GM23338 (cell line): ENCODE measurements at regions not wholly inside any gene's neighbourhood (a gene's known extent, or its start where the extent isn't known, plus 50 kb on each side); places are given as distances from the start of the nearest gene placed in this dataset.

Experiments used
- ATAC-seq: fragments of 200-7000 bp; cut with Tn5 transposase; 3 replicates; pipeline ENCODE4 v1.9.1; 2020
- DNase-seq: peaks from one replicate; pipeline ENCODE4 v3.0.0-alpha.2; 2015; ENCODE audit warnings: low spot score
- H2AFZ ChIP-seq: fragments of 200-600 bp; sonication (generic); 2 replicates; pipeline ENCODE4 v1.8.0; 2016; ENCODE audit warnings: antibody characterized with exemption, mild to moderate bottlenecking, moderate library complexity
- H3F3A ChIP-seq: fragments of 200-600 bp; sonication (generic); replicated peaks from 2 replicates; pipeline ENCODE4 v1.8.0; 2017; ENCODE audit warnings: antibody characterized with exemption, mixed run types, low read depth
- H3K27ac ChIP-seq: fragments of 200-600 bp; sonication (generic); 2 replicates; pipeline ENCODE4 v1.6.1; 2016; ENCODE audit warnings: low read depth
- H3K27me3 ChIP-seq: fragments of 200-600 bp; sonication (generic); 2 replicates; pipeline ENCODE4 v1.8.0; 2016; ENCODE audit warnings: mild to moderate bottlenecking, mixed run types, moderate library complexity; ENCODE audit not compliant: insufficient read depth
- H3K36me3 ChIP-seq: fragments of 200-600 bp; sonication (generic); 2 replicates; pipeline ENCODE4 v1.8.0; 2016; ENCODE audit warnings: mild to moderate bottlenecking; ENCODE audit not compliant: insufficient read depth
- H3K4me1 ChIP-seq: fragments of 200-600 bp; sonication (generic); 2 replicates; pipeline ENCODE4 v1.8.0; 2016; ENCODE audit warnings: mild to moderate bottlenecking, moderate library complexity; ENCODE audit not compliant: insufficient read depth
- H3K4me2 ChIP-seq: fragments of 200-600 bp; sonication (generic); 2 replicates; pipeline ENCODE4 v1.7.1; 2017; ENCODE audit warnings: mixed run types
- H3K4me3 ChIP-seq: fragments of 200-600 bp; sonication (generic); 2 replicates; pipeline ENCODE4 v1.6.1; 2016; ENCODE audit warnings: mixed run types
- H3K79me2 ChIP-seq: fragments of 200-600 bp; sonication (generic); replicated peaks from 2 replicates; pipeline ENCODE4 v1.8.0; 2017; ENCODE audit warnings: mild to moderate bottlenecking; ENCODE audit not compliant: insufficient read depth
- H3K9me2 ChIP-seq: fragments of 200-600 bp; sonication (generic); 2 replicates; pipeline ENCODE4 v1.8.0; 2017; ENCODE audit not compliant: insufficient read depth
- H4K20me1 ChIP-seq: fragments of 200-600 bp; sonication (generic); replicated peaks from 2 replicates; pipeline ENCODE4 v1.8.0; 2017; ENCODE audit warnings: mild to moderate bottlenecking; ENCODE audit not compliant: insufficient read depth
- H3K27ac Mint-ChIP-seq: 2 replicates; pipeline ENCODE4 v1.8.0; 2020; ENCODE audit warnings: inconsistent platforms, mild to moderate bottlenecking, moderate library complexity, mixed read lengths
- H3K27me3 Mint-ChIP-seq: 3 replicates; pipeline ENCODE4 v1.8.0; 2022; ENCODE audit warnings: low read depth, mild to moderate bottlenecking, moderate library complexity, mixed read lengths, inconsistent platforms; ENCODE audit not compliant: insufficient read depth, poor library complexity
- H3K36me3 Mint-ChIP-seq: 3 replicates; pipeline ENCODE4 v1.8.0; 2021; ENCODE audit warnings: low read depth, mild to moderate bottlenecking, inconsistent platforms, moderate library complexity, mixed read lengths
- H3K4me1 Mint-ChIP-seq: 3 replicates; pipeline ENCODE4 v1.8.0; 2020; ENCODE audit warnings: mild to moderate bottlenecking, inconsistent platforms, mixed read lengths
- H3K4me3 Mint-ChIP-seq: 3 replicates; pipeline ENCODE4 v1.8.0; 2021; ENCODE audit warnings: moderate library complexity, mild to moderate bottlenecking, inconsistent platforms, mixed read lengths
- H3K9me3 Mint-ChIP-seq: 3 replicates; pipeline ENCODE4 v1.8.0; 2020; ENCODE audit warnings: moderate library complexity, mild to moderate bottlenecking, inconsistent platforms, mixed read lengths
- CTCF ChIP-seq, 2 experiments: fragments of 200-600 bp in 1 of 2; sonication (generic) in 1 of 2; conservative IDR thresholded peaks; 2 replicates each; pipeline versions ENCODE4 v1.5.1 to v1.6.1; 2016 to 2017; ENCODE audit warnings: antibody characterized with exemption in 2 of 2, low read depth in 2 of 2, mild to moderate bottlenecking in 2 of 2, moderate library complexity in 1 of 2
- EZH2 ChIP-seq: fragments of 200-600 bp; sonication (generic); IDR thresholded peaks from one replicate; pipeline ENCODE4 v1.8.0; 2017; ENCODE audit warnings: antibody characterized with exemption, mild to moderate bottlenecking, low read depth; ENCODE audit not compliant: unreplicated experiment
- JUNB ChIP-seq: IDR thresholded peaks from one replicate; pipeline ENCODE4 v1.6.1; 2016; ENCODE audit warnings: antibody characterized with exemption; ENCODE audit not compliant: unreplicated experiment
- STAT1 ChIP-seq: IDR thresholded peaks from one replicate; pipeline ENCODE4 v1.6.1; 2016; ENCODE audit warnings: antibody characterized with exemption; ENCODE audit not compliant: unreplicated experiment
- ZNF114 ChIP-seq: fragments of 250-450 bp; sonication (Bioruptor Pico); IDR thresholded peaks from 2 replicates; pipeline ENCODE4 v1.5.0; 2020; ENCODE audit warnings: mild to moderate bottlenecking, moderate library complexity
- TF ChIP-seq, protein P1 (sequence below): IDR thresholded peaks from one replicate; pipeline ENCODE4 v1.6.1; 2018; ENCODE audit warnings: antibody characterized with exemption; ENCODE audit not compliant: unreplicated experiment
- TF ChIP-seq, protein P2 (sequence below): fragments of 250-450 bp; sonication (Bioruptor Pico); IDR thresholded peaks from 2 replicates; pipeline ENCODE4 v1.5.0; 2020; ENCODE audit warnings: mild to moderate bottlenecking, moderate library complexity
- TF ChIP-seq, protein P3 (sequence below): IDR thresholded peaks from 2 replicates; pipeline ENCODE4 v1.6.1; 2016; ENCODE audit warnings: antibody characterized with exemption

DNA sequence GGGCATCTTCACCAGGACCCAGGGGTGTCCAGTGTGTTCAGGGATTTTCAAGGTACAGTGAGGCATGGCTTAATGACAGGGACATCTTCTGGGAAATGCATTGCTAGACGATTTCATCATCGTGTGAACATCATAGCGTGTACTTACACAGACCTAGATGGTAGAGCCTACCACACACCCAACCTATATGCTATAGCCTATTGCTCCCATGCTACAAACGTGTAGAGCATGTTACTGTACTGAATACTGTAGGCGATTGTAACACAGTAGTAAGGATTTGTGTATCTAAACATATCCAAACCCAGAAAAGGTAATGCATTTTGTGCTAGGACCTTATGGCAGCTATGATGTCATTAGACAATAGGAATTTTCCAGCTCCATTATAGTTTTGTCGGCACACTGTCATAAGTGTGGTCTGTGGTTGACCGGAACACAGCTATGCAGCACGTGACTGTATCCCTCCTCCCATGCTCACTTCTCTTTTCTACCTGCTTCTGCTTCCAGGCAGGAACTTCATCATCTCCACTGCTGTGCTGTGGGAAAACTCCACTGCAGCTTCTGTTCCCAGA, 416.2 kb upstream of the NFE2L3 start (continued):
- TF ChIP-seq, protein P1, sequence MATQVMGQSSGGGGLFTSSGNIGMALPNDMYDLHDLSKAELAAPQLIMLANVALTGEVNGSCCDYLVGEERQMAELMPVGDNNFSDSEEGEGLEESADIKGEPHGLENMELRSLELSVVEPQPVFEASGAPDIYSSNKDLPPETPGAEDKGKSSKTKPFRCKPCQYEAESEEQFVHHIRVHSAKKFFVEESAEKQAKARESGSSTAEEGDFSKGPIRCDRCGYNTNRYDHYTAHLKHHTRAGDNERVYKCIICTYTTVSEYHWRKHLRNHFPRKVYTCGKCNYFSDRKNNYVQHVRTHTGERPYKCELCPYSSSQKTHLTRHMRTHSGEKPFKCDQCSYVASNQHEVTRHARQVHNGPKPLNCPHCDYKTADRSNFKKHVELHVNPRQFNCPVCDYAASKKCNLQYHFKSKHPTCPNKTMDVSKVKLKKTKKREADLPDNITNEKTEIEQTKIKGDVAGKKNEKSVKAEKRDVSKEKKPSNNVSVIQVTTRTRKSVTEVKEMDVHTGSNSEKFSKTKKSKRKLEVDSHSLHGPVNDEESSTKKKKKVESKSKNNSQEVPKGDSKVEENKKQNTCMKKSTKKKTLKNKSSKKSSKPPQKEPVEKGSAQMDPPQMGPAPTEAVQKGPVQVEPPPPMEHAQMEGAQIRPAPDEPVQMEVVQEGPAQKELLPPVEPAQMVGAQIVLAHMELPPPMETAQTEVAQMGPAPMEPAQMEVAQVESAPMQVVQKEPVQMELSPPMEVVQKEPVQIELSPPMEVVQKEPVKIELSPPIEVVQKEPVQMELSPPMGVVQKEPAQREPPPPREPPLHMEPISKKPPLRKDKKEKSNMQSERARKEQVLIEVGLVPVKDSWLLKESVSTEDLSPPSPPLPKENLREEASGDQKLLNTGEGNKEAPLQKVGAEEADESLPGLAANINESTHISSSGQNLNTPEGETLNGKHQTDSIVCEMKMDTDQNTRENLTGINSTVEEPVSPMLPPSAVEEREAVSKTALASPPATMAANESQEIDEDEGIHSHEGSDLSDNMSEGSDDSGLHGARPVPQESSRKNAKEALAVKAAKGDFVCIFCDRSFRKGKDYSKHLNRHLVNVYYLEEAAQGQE, result no peak
- TF ChIP-seq, protein P2, sequence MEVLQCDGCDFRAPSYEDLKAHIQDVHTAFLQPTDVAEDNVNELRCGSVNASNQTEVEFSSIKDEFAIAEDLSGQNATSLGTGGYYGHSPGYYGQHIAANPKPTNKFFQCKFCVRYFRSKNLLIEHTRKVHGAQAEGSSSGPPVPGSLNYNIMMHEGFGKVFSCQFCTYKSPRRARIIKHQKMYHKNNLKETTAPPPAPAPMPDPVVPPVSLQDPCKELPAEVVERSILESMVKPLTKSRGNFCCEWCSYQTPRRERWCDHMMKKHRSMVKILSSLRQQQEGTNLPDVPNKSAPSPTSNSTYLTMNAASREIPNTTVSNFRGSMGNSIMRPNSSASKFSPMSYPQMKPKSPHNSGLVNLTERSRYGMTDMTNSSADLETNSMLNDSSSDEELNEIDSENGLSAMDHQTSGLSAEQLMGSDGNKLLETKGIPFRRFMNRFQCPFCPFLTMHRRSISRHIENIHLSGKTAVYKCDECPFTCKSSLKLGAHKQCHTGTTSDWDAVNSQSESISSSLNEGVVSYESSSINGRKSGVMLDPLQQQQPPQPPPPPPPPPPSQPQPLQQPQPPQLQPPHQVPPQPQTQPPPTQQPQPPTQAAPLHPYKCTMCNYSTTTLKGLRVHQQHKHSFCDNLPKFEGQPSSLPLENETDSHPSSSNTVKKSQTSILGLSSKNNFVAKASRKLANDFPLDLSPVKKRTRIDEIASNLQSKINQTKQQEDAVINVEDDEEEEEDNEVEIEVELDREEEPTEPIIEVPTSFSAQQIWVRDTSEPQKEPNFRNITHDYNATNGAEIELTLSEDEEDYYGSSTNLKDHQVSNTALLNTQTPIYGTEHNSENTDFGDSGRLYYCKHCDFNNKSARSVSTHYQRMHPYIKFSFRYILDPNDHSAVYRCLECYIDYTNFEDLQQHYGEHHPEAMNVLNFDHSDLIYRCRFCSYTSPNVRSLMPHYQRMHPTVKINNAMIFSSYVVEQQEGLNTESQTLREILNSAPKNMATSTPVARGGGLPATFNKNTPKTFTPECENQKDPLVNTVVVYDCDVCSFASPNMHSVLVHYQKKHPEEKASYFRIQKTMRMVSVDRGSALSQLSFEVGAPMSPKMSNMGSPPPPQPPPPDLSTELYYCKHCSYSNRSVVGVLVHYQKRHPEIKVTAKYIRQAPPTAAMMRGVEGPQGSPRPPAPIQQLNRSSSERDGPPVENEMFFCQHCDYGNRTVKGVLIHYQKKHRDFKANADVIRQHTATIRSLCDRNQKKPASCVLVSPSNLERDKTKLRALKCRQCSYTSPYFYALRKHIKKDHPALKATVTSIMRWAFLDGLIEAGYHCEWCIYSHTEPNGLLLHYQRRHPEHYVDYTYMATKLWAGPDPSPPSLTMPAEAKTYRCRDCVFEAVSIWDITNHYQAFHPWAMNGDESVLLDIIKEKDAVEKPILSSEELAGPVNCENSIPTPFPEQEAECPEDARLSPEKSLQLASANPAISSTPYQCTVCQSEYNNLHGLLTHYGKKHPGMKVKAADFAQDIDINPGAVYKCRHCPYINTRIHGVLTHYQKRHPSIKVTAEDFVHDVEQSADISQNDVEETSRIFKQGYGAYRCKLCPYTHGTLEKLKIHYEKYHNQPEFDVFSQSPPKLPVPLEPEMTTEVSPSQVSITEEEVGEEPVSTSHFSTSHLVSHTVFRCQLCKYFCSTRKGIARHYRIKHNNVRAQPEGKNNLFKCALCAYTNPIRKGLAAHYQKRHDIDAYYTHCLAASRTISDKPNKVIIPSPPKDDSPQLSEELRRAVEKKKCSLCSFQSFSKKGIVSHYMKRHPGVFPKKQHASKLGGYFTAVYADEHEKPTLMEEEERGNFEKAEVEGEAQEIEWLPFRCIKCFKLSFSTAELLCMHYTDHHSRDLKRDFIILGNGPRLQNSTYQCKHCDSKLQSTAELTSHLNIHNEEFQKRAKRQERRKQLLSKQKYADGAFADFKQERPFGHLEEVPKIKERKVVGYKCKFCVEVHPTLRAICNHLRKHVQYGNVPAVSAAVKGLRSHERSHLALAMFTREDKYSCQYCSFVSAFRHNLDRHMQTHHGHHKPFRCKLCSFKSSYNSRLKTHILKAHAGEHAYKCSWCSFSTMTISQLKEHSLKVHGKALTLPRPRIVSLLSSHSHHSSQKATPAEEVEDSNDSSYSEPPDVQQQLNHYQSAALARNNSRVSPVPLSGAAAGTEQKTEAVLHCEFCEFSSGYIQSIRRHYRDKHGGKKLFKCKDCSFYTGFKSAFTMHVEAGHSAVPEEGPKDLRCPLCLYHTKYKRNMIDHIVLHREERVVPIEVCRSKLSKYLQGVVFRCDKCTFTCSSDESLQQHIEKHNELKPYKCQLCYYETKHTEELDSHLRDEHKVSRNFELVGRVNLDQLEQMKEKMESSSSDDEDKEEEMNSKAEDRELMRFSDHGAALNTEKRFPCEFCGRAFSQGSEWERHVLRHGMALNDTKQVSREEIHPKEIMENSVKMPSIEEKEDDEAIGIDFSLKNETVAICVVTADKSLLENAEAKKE (CRISPR knock-in tag), result no peak
- TF ChIP-seq STAT1 (no peak), ZNF114 (no peak)

GRCh38 chr7:25738528-25738927, 413.5 kb upstream of the NFE2L3 start:
- Histone ChIP-seq H3F3A (no peaks in the 10 kb centered on the region), H2AFZ (no peak overlapping the region), H3K79me2 (no peaks in the 10 kb centered on the region), H3K4me3 (no peak overlapping the region), H3K4me1 (peaks cover 11% of the 10 kb centered on the region), H3K27me3 (no peaks in the 10 kb centered on the region), H3K4me2 (no peak overlapping the region), H4K20me1 (no peaks in the 10 kb centered on the region), H3K36me3 (no peaks in the 10 kb centered on the region), H3K9me2 (peaks cover 15% of the 10 kb centered on the region), H3K27ac (no peak overlapping the region)
- Mint-ChIP-seq H3K4me1 (peaks cover 9% of the 10 kb centered on the region), H3K27ac (no peak overlapping the region), H3K4me3 (no peak overlapping the region), H3K27me3 (peaks cover 7% of the 10 kb centered on the region), H3K9me3 (no peaks in the 10 kb centered on the region), H3K36me3 (no peaks in the 10 kb centered on the region)
- DNase-seq (no peak), ATAC-seq (no peak)
- TF ChIP-seq, protein P3, sequence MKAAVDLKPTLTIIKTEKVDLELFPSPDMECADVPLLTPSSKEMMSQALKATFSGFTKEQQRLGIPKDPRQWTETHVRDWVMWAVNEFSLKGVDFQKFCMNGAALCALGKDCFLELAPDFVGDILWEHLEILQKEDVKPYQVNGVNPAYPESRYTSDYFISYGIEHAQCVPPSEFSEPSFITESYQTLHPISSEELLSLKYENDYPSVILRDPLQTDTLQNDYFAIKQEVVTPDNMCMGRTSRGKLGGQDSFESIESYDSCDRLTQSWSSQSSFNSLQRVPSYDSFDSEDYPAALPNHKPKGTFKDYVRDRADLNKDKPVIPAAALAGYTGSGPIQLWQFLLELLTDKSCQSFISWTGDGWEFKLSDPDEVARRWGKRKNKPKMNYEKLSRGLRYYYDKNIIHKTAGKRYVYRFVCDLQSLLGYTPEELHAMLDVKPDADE, result no peak
- TF ChIP-seq ZNF114, result no peak
- no peak for TF ChIP-seq STAT1
- TF ChIP-seq, protein P1, result no peak
- no peak for TF ChIP-seq EZH2
- TF ChIP-seq JUNB, result no peak
- no peak for TF ChIP-seq CTCF (conservative IDR thresholded peaks at IDR 0.05; ENCODE audit: low read depth in 2 of 2)
